ENCODE measurements at regions not wholly inside any gene's neighbourhood (a gene's known extent, or its start where the extent isn't known, plus 50 kb on each side); places are given as distances from the start of the nearest gene placed in this dataset.

GRCh38 chr6:121994919-121995318 lies 404.5 kb upstream of the HSF2 start:
- H3K4me3 ChIP-seq: no peak overlapping the region
- H3K9me3 ChIP-seq: no peaks in the 10 kb centered on the region
- no peaks in the 10 kb centered on the region for H3K4me1 ChIP-seq
- 32% methylated on average over 1 of the region's 1 CpG; no CpG with 5 or more reads in 1 of the 2 donors for WGBS, 2 donors (ENCODE audit: low coverage in 1 of 2)
- no peak for TF ChIP-seq EP300 (IDR thresholded peaks at IDR 0.05)
- TF ChIP-seq POLR2AphosphoS5 (IDR thresholded peaks at IDR 0.05): no peak
- TF ChIP-seq CTCF (IDR thresholded peaks at IDR 0.05): no peak
- no peak for TF ChIP-seq POLR2A (IDR thresholded peaks at IDR 0.05)
- H3K27me3 ChIP-seq: no peaks in the 10 kb centered on the region
- no peak for ATAC-seq
- no peak overlapping the region for H3K27ac ChIP-seq
- H3K36me3 ChIP-seq: no peaks in the 10 kb centered on the region

- Histone ChIP-seq H3K36me3 (no peaks in the 10 kb centered on the region), H3K4me3 (no peak overlapping the region), H3K9me3 (no peaks in the 10 kb centered on the region), H3K27ac (no peak overlapping the region), H3K4me1 (no peaks in the 10 kb centered on the region), H3K27me3 (no peaks in the 10 kb centered on the region)
- 43 to 45% methylated on average over 2 of the region's 2 CpGs for WGBS, 2 donors (ENCODE audit: low coverage in 1 of 2)
- no peak for TF ChIP-seq EP300 (IDR thresholded peaks at IDR 0.05)
- TF ChIP-seq CTCF (IDR thresholded peaks at IDR 0.05): no peak
- ATAC-seq: no peak
These were observed 400.8 kb upstream of the HSF2 start for GRCh38 chr6:121998631-121999030.

GRCh38 chr6:121999456-122000065 lies 399.9 kb upstream of the HSF2 start:
- H3K4me3 ChIP-seq: no peak overlapping the region
- no peak for ATAC-seq
- no peaks in the 10 kb centered on the region for H3K9me3 ChIP-seq
- WGBS, 2 donors (ENCODE audit: low coverage in 1 of 2): 86 to 90% methylated on average over 1 to 6 of the region's 6 CpGs
- no peak overlapping the region for H3K27ac ChIP-seq
- TF ChIP-seq POLR2A (IDR thresholded peaks at IDR 0.05): no peak
- no peak for TF ChIP-seq EP300 (IDR thresholded peaks at IDR 0.05)
- TF ChIP-seq CTCF (IDR thresholded peaks at IDR 0.05): no peak
- TF ChIP-seq POLR2AphosphoS5 (IDR thresholded peaks at IDR 0.05): no peak
- no peaks in the 10 kb centered on the region for H3K4me1 ChIP-seq
- H3K36me3 ChIP-seq: no peaks in the 10 kb centered on the region
- no peaks in the 10 kb centered on the region for H3K27me3 ChIP-seq

- no peak overlapping the region for H3K4me3 ChIP-seq
- TF ChIP-seq EP300 (IDR thresholded peaks at IDR 0.05): no peak
- TF ChIP-seq POLR2A (IDR thresholded peaks at IDR 0.05): no peak
- TF ChIP-seq POLR2AphosphoS5 (IDR thresholded peaks at IDR 0.05): no peak
- TF ChIP-seq CTCF (IDR thresholded peaks at IDR 0.05): no peak
- no peaks in the 10 kb centered on the region for H3K27me3 ChIP-seq
- peaks cover 0 to 17% (median 0%) of the 10 kb centered on the region in 3 donors for H3K4me1 ChIP-seq
- WGBS, 2 donors (ENCODE audit: low coverage in 1 of 2): 73 to 79% methylated on average over 3 of the region's 3 CpGs
- no peaks in the 10 kb centered on the region for H3K9me3 ChIP-seq
- no peak for ATAC-seq
- H3K27ac ChIP-seq: no peak overlapping the region
- H3K36me3 ChIP-seq: no peaks in the 10 kb centered on the region
These were observed 393.8 kb upstream of the HSF2 start for GRCh38 chr6:122005661-122006060.

GRCh38 chr6:122007339-122007738 lies 392.1 kb upstream of the HSF2 start:
- no peaks in the 10 kb centered on the region for H3K9me3 ChIP-seq
- H3K4me3 ChIP-seq: no peak overlapping the region
- WGBS, 2 donors (ENCODE audit: low coverage in 1 of 2): no CpG with 5 or more reads among the region's 1 CpG
- no peaks in the 10 kb centered on the region for H3K27me3 ChIP-seq
- no peak overlapping the region for H3K27ac ChIP-seq
- H3K36me3 ChIP-seq: no peaks in the 10 kb centered on the region
- H3K4me1 ChIP-seq: peaks cover 0 to 22% (median 0%) of the 10 kb centered on the region in 3 donors
- TF ChIP-seq EP300 (IDR thresholded peaks at IDR 0.05) (no peak), CTCF (IDR thresholded peaks at IDR 0.05) (no peak), POLR2A (IDR thresholded peaks at IDR 0.05) (no peak), POLR2AphosphoS5 (IDR thresholded peaks at IDR 0.05) (no peak)
- no peak for ATAC-seq

All from gastroesophageal sphincter (tissue), 4 donors.